Ectodermal cell (in vitro differentiated cells): ENCODE measurements at regions not wholly inside any gene's neighbourhood (a gene's known extent, or its start where the extent isn't known, plus 50 kb on each side); places are given as distances from the start of the nearest gene placed in this dataset.

ENCODE experiments used
- H3K27ac ChIP-seq: 2 replicates; pipeline ENCODE4 v1.7.0; 2013; ENCODE audit warnings: mild to moderate bottlenecking, low read depth, low read length; ENCODE audit not compliant: insufficient read depth, poor library complexity, severe bottlenecking
- H3K27me3 ChIP-seq: 2 replicates; pipeline ENCODE4 v1.7.0; 2013; ENCODE audit warnings: mild to moderate bottlenecking, low read length; ENCODE audit not compliant: insufficient read depth, control insufficient read depth, poor library complexity, severe bottlenecking
- H3K36me3 ChIP-seq: one replicate; pipeline ENCODE4 v1.7.0; 2013; ENCODE audit warnings: low read length; ENCODE audit not compliant: control insufficient read depth, insufficient read depth
- H3K4me1 ChIP-seq: one replicate; pipeline ENCODE4 v1.7.0; 2013; ENCODE audit warnings: low read length; ENCODE audit not compliant: control insufficient read depth, insufficient read depth
- H3K4me3 ChIP-seq: 2 replicates; pipeline ENCODE4 v1.7.0; 2013; ENCODE audit warnings: low read depth, low read length, control low read depth; ENCODE audit not compliant: insufficient read depth
- H3K9me3 ChIP-seq: 2 replicates; pipeline ENCODE4 v1.7.0; 2013; ENCODE audit warnings: mild to moderate bottlenecking, low read length, moderate library complexity; ENCODE audit not compliant: control insufficient read depth
- WGBS, 2 experiments: methylation state at CpG; one replicate each; pipeline ENCODE4 v1.1.7; 2013; ENCODE audit warnings: missing lambda C conversion rate in 2 of 2; 5-methylcytosine and 5-hydroxymethylcytosine counted together

DNA sequence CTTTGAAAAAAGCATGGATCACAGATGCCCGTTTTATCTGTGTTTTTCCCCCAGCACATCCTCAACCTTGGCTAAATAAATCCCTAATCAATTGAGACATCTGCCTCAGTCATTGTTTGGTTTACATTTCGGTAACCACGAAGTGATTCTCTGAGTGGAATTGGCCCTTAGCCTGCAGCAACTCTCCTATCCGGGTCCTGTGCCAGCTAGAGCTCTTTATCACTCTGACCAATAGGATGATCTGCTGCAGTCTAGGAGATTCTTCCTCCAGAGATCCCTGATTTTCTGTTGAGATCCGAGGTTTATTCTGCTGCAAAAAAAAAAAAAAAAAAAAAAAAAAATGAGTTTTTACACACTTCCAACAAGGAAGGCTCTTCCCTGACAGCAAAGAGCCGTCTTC, 137.3 kb downstream of the KCNA4 start:
- Histone ChIP-seq H3K4me1 (no peaks in the 10 kb centered on the region), H3K9me3 (no peaks in the 10 kb centered on the region), H3K27ac (no peak overlapping the region), H3K4me3 (no peak overlapping the region), H3K27me3 (no peaks in the 10 kb centered on the region), H3K36me3 (no peaks in the 10 kb centered on the region)
- 89 to 90% methylated on average over 6 of the region's 6 CpGs for WGBS, 2 experiments

GRCh38 chr11:29876192-29876591, 140.6 kb downstream of the KCNA4 start:
- no peak overlapping the region for H3K27ac ChIP-seq
- 100% methylated on average over 1 of the region's 1 CpG; no CpG with 5 or more reads in 1 of the 2 experiments for WGBS, 2 experiments
- H3K27me3 ChIP-seq = no peaks in the 10 kb centered on the region
- H3K9me3 ChIP-seq = no peaks in the 10 kb centered on the region
- no peaks in the 10 kb centered on the region for H3K36me3 ChIP-seq
- H3K4me3 ChIP-seq = no peak overlapping the region
- no peaks in the 10 kb centered on the region for H3K4me1 ChIP-seq

DNA sequence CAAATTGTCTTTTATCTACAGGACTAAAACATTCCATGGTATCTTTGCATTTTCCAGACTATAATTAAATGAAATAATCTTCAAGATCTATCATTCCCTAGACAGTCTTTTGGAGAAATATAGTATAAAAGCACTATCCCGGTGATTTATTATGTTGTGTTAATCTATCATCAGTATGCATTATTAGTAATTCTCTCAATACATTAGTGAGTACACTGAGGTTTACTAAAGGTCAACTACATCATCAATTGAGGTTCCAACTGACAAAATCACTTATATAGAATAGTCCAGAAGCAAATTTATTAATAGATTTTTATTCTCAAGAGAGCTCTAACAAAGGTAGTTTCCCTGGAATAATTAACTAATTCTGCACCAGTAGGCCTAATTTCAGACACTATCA, 169.6 kb downstream of the KCNA4 start:
- no CpG with 5 or more reads among the region's 1 CpG for WGBS, 2 experiments

DNA sequence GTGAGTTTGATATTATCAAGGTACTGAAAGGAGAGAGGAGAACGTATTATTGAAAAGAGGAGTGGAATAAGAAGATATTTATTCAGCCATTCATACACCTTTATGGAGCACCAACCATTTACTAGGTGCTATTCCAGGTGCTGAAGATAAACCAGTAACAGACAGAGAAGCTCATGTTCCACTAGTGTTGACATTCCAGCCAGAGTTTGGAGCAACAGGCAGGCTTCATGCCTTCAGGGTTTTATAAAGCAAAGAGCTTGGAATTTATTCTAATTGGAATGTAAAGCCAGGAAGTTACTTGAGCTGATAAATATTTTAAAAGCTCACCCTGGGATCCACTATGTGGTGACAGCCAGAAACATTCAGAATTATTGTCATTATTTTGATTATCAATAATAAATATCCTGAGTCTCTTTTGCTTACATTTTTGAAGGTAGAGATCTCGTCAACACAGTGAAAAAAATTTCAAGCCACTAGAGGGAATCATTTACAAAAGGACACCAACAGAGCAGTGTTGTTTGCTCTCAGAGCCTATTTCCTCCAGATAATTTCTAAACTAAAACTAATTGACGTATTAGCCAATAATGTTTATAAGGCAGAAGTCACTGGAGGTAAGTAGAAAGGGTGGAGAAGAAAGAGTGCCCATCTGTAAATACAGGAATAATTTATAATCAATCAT, 172.0 kb downstream of the KCNA4 start:
- Histone ChIP-seq H3K4me1 (no peaks in the 10 kb centered on the region), H3K27ac (no peak overlapping the region)

More for the DNA sequence above, 169.6 kb downstream of the KCNA4 start:
- no peak overlapping the region for H3K27ac ChIP-seq
- H3K4me3 ChIP-seq = no peak overlapping the region
- H3K27me3 ChIP-seq = no peaks in the 10 kb centered on the region
- H3K9me3 ChIP-seq = no peaks in the 10 kb centered on the region
- H3K4me1 ChIP-seq = no peaks in the 10 kb centered on the region
- H3K36me3 ChIP-seq = no peaks in the 10 kb centered on the region

DNA sequence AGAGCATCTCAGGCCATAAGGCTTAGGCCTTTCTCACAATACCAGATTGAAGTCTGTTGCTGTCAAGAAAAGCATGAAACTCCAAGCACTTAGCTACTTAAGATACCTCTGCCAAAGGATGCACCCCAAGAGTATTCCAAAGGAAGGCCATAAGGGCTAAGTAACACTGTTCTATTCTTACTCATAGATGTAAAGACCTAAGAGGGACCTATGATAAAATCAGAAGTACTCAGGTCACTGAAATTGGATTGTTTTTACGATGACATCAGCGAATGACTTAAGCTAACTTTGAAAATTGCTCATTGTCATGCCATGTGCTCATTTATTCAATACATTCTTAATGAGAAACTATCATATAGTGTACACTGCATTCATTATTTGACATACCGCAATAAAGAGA, 172.8 kb downstream of the KCNA4 start:
- WGBS, 2 experiments = 89 to 94% methylated on average over 2 to 3 of the region's 3 CpGs
- no peaks in the 10 kb centered on the region for H3K9me3 ChIP-seq
- H3K27ac ChIP-seq = no peak overlapping the region
- no peaks in the 10 kb centered on the region for H3K4me1 ChIP-seq
- H3K4me3 ChIP-seq = no peak overlapping the region
- H3K27me3 ChIP-seq = no peaks in the 10 kb centered on the region
- no peaks in the 10 kb centered on the region for H3K36me3 ChIP-seq

More for the DNA sequence above, 172.0 kb downstream of the KCNA4 start:
- Histone ChIP-seq H3K36me3 (no peaks in the 10 kb centered on the region), H3K4me3 (no peak overlapping the region), H3K9me3 (no peaks in the 10 kb centered on the region), H3K27me3 (no peaks in the 10 kb centered on the region)
- 42 to 81% methylated on average over 1 to 2 of the region's 3 CpGs for WGBS, 2 experiments

GRCh38 chr11:29842061-29842460, 174.8 kb downstream of the KCNA4 start:
- WGBS, 2 experiments = 90 to 94% methylated on average over 1 to 3 of the region's 3 CpGs
- Histone ChIP-seq H3K4me1 (no peaks in the 10 kb centered on the region), H3K9me3 (no peaks in the 10 kb centered on the region), H3K4me3 (no peak overlapping the region), H3K36me3 (no peaks in the 10 kb centered on the region), H3K27me3 (no peaks in the 10 kb centered on the region), H3K27ac (no peak overlapping the region)

DNA sequence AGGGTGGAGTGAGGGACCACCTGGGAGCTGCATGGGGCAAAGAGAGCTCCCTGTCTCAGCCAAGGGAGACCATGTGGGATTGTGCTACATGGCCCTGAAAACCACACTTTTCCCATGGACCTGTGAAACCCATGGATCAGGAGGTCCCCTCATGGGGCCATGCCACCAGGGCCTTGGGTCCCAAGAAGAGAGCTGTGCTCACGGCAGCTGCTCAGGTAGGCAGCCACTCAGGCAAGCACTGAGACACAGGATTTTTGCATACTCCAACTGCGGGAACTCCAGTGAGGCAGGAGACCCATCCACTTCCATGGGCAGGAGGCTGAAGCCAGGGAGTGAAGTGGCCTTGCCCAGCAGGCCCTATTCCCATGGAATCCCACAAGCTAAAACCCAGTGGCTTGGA, 190.0 kb downstream of the KCNA4 start:
- H3K4me3 ChIP-seq = no peak overlapping the region
- no peaks in the 10 kb centered on the region for H3K36me3 ChIP-seq
- no peaks in the 10 kb centered on the region for H3K27me3 ChIP-seq
- no peak overlapping the region for H3K27ac ChIP-seq
- H3K4me1 ChIP-seq = no peaks in the 10 kb centered on the region
- WGBS, 2 experiments = 86 to 93% methylated on average over 2 of the region's 2 CpGs
- H3K9me3 ChIP-seq = no peaks in the 10 kb centered on the region

- Histone ChIP-seq H3K36me3 (no peaks in the 10 kb centered on the region), H3K4me3 (no peak overlapping the region), H3K27me3 (no peaks in the 10 kb centered on the region), H3K27ac (no peak overlapping the region), H3K4me1 (no peaks in the 10 kb centered on the region), H3K9me3 (no peaks in the 10 kb centered on the region)
- WGBS, 2 experiments = 90 to 97% methylated on average over 2 of the region's 2 CpGs
Observed at GRCh38 chr11:29816359-29816758, 200.5 kb downstream of the KCNA4 start.

DNA sequence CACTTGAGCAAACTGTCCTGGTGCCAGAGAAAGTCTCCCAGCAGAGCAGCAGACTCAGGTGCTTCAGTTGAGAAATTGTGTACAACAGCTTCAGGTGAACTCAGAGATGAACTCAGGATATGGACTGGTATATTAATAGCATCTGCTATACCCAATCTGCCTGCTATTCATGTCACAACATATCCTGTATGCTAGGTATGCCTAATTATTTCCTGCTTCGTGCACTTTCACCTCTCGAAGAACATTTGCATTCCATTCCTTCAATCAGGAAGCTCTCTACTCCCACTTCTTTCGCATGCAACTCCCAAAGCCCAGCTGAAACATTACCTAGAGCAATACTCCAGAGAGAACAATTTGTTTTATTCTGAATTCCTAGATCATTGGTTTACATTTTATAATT, 207.7 kb downstream of the KCNA4 start:
- no peaks in the 10 kb centered on the region for H3K36me3 ChIP-seq
- 81 to 85% methylated on average over 3 of the region's 3 CpGs for WGBS, 2 experiments
- no peak overlapping the region for H3K27ac ChIP-seq
- H3K4me1 ChIP-seq = no peaks in the 10 kb centered on the region
- H3K9me3 ChIP-seq = no peaks in the 10 kb centered on the region
- H3K27me3 ChIP-seq = no peaks in the 10 kb centered on the region
- no peak overlapping the region for H3K4me3 ChIP-seq

DNA sequence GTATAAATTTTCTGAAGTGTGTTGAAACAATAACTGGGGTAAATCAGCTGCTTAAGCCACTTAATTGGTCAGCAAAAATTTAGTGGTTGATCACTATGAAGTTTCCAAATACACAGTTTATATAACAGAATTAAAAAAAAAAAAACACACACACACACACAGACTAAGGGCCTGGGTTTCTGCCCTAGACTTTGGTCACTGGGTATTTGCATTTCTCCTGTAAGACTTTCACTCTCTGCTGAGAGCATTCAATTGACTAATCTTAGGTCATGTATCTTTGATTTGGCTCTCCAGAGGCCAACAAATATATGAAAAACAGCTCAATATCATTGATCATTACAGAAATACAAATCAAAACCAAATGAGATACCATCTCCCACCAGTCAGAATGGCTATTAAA, 214.3 kb downstream of the KCNA4 start:
- Histone ChIP-seq H3K36me3 (no peaks in the 10 kb centered on the region), H3K9me3 (no peaks in the 10 kb centered on the region)

DNA sequence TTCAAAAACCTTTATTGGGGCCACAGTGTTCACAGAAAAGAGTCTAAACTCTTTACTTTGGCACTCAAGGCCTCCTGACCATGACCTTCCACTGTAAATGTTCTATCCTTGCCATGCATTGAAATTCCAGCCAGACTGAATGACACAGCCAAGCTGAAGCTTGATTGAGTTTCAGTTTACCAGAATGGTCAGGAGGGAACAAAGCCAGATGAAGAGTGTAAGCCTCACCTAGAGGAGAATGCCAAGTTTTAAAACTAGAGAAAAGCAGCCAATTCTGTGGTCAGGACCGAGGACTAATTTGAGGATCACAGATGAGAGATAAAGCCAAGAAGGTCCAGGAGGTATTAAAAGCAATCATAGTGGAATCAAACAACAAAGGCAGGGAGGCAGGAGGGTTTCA, 215.3 kb downstream of the KCNA4 start:
- Histone ChIP-seq H3K36me3 (no peaks in the 10 kb centered on the region), H3K4me3 (no peak overlapping the region), H3K9me3 (no peaks in the 10 kb centered on the region), H3K4me1 (no peaks in the 10 kb centered on the region), H3K27me3 (no peaks in the 10 kb centered on the region), H3K27ac (no peak overlapping the region)
- 90% methylated on average over 1 of the region's 1 CpG for WGBS, 2 experiments

More for the DNA sequence above, 214.3 kb downstream of the KCNA4 start:
- Histone ChIP-seq H3K27me3 (no peaks in the 10 kb centered on the region), H3K4me3 (no peak overlapping the region), H3K27ac (no peak overlapping the region), H3K4me1 (no peaks in the 10 kb centered on the region)
